BE2C (cell line): ENCODE measurements at regions not wholly inside any gene's neighbourhood (a gene's known extent, or its start where the extent isn't known, plus 50 kb on each side); places are given as distances from the start of the nearest gene placed in this dataset.

Experiments
- DNase-seq: peaks from one replicate; pipeline ENCODE4 v3.0.0-alpha.2; 2020
- H3K27me3 ChIP-seq: fragments of 250-450 bp; sonication (Bioruptor Pico); 2 replicates; pipeline ENCODE4 v1.5.1; 2020; ENCODE audit warnings: mild to moderate bottlenecking
- H3K36me3 ChIP-seq: fragments of 250-450 bp; sonication (Bioruptor Pico); 2 replicates; pipeline ENCODE4 v1.5.1; 2020; ENCODE audit warnings: mild to moderate bottlenecking
- H3K4me1 ChIP-seq: fragments of 250-450 bp; sonication (Bioruptor Pico); 2 replicates; pipeline ENCODE4 v1.5.1; 2020
- H3K4me3 ChIP-seq: 2 replicates; pipeline ENCODE4 v1.5.1; 2011; ENCODE audit warnings: low read depth, low read length
- H3K9me3 ChIP-seq: fragments of 250-450 bp; sonication (Bioruptor Pico); 2 replicates; pipeline ENCODE4 v1.5.1; 2020
- CTCF ChIP-seq: IDR thresholded peaks from 2 replicates; pipeline ENCODE4 v1.5.1; 2012; ENCODE audit warnings: mild to moderate bottlenecking, low read depth, low read length

GRCh38 chr5:158388021-158388420 lies 529.1 kb upstream of the CLINT1 start:
- no peaks in the 10 kb centered on the region for H3K27me3 ChIP-seq
- peak overlapping the region; percentile 27 for H3K4me3 ChIP-seq
- TF ChIP-seq CTCF = no peak
- H3K36me3 ChIP-seq = no peaks in the 10 kb centered on the region
- peak; percentile 86 for DNase-seq
- peaks cover 21% of the 10 kb centered on the region for H3K4me1 ChIP-seq
- H3K9me3 ChIP-seq = no peaks in the 10 kb centered on the region

- DNase-seq = peak; percentile 32
- H3K27me3 ChIP-seq = no peaks in the 10 kb centered on the region
- no peak for TF ChIP-seq CTCF
- peak overlapping the region; percentile 20 for H3K4me3 ChIP-seq
- no peaks in the 10 kb centered on the region for H3K9me3 ChIP-seq
- peaks cover 21% of the 10 kb centered on the region for H3K4me1 ChIP-seq
- H3K36me3 ChIP-seq = no peaks in the 10 kb centered on the region
Measured at GRCh38 chr5:158387499-158387898, 528.6 kb upstream of the CLINT1 start.

GRCh38 chr5:158385982-158386381 lies 527.0 kb upstream of the CLINT1 start:
- H3K36me3 ChIP-seq = no peaks in the 10 kb centered on the region
- H3K27me3 ChIP-seq = no peaks in the 10 kb centered on the region
- TF ChIP-seq CTCF = no peak
- peaks cover 21% of the 10 kb centered on the region for H3K4me1 ChIP-seq
- no peaks in the 10 kb centered on the region for H3K9me3 ChIP-seq
- no peak for DNase-seq
- no peak overlapping the region for H3K4me3 ChIP-seq

- H3K9me3 ChIP-seq = no peaks in the 10 kb centered on the region
- no peak for TF ChIP-seq CTCF
- no peak overlapping the region for H3K4me3 ChIP-seq
- no peaks in the 10 kb centered on the region for H3K27me3 ChIP-seq
- DNase-seq = no peak
- H3K4me1 ChIP-seq = peaks cover 20% of the 10 kb centered on the region
- no peaks in the 10 kb centered on the region for H3K36me3 ChIP-seq
Measured at GRCh38 chr5:158384535-158385481, 525.9 kb upstream of the CLINT1 start.

- peaks cover 8% of the 10 kb centered on the region; the same call in 1 of the 2 replicates for H3K4me1 ChIP-seq
- no peaks in the 10 kb centered on the region for H3K36me3 ChIP-seq
- no peaks in the 10 kb centered on the region for H3K9me3 ChIP-seq
- TF ChIP-seq CTCF = no peak
- DNase-seq = no peak
- H3K4me3 ChIP-seq = no peak overlapping the region
- H3K27me3 ChIP-seq = no peaks in the 10 kb centered on the region
Measured at GRCh38 chr5:158383486-158383885, 524.5 kb upstream of the CLINT1 start.

- DNase-seq = peak; percentile 68
- Histone ChIP-seq H3K27me3 (no peaks in the 10 kb centered on the region), H3K9me3 (no peaks in the 10 kb centered on the region; the same call in 1 of the 2 replicates), H3K4me1 (peaks cover 3% of the 10 kb centered on the region; the same call in 1 of the 2 replicates), H3K4me3 (no peak overlapping the region), H3K36me3 (no peaks in the 10 kb centered on the region)
- TF ChIP-seq CTCF = no peak
Measured at GRCh38 chr5:158382473-158382872, 523.5 kb upstream of the CLINT1 start.
